ENCODE measurements at regions not wholly inside any gene's neighbourhood (a gene's known extent, or its start where the extent isn't known, plus 50 kb on each side); places are given as distances from the start of the nearest gene placed in this dataset.

- TF ChIP-seq CTCF (conservative IDR thresholded peaks at IDR 0.05; ENCODE audit: low read length) (no peak), EZH2phosphoT487 (IDR thresholded peaks at IDR 0.05; ENCODE audit: borderline replicate concordance) (no peak)
Observed at GRCh38 chr2:34387536-34387935, 788.4 kb upstream of the FAM98A start.
